Activated naive CD4-positive, alpha-beta T cell treated with anti-CD3 and anti-CD28 coated beads, Interleukin-2, amount 50 U/mL, for 24 hours (primary cell): ENCODE measurements at regions not wholly inside any gene's neighbourhood (a gene's known extent, or its start where the extent isn't known, plus 50 kb on each side); places are given as distances from the start of the nearest gene placed in this dataset.
"Not testable (repeated sequence)": the region's sequence is repeated elsewhere in the genome, so short reads cannot be mapped to it uniquely, and the experiment has no call there.

Source experiments
- H3K27ac Mint-ChIP-seq: one replicate; pipeline ENCODE4 v1.8.0; 2021; ENCODE audit warnings: mild to moderate bottlenecking, mixed read lengths
- H3K27me3 Mint-ChIP-seq: one replicate; pipeline ENCODE4 v1.8.0; 2021; ENCODE audit warnings: mixed read lengths
- H3K36me3 Mint-ChIP-seq: one replicate; pipeline ENCODE4 v1.8.0; 2021; ENCODE audit warnings: mixed read lengths
- H3K4me1 Mint-ChIP-seq: one replicate; pipeline ENCODE4 v1.8.0; 2021; ENCODE audit warnings: mixed read lengths
- H3K4me3 Mint-ChIP-seq: one replicate; pipeline ENCODE4 v1.8.0; 2021; ENCODE audit warnings: mild to moderate bottlenecking, mixed read lengths
- H3K9me3 Mint-ChIP-seq: one replicate; pipeline ENCODE4 v1.8.0; 2021; ENCODE audit warnings: mixed read lengths

- not testable (repeated sequence) for H3K27ac Mint-ChIP-seq, H3K27me3 Mint-ChIP-seq, H3K9me3 Mint-ChIP-seq, H3K36me3 Mint-ChIP-seq, H3K4me1 Mint-ChIP-seq, H3K4me3 Mint-ChIP-seq
Measured at GRCh38 chr10:32136927-32137326, 80.7 kb upstream of the KIF5B start.

GRCh38 chr10:32135796-32136195, 79.6 kb upstream of the KIF5B start:
- H3K4me1 Mint-ChIP-seq, result peaks cover 15% of the 10 kb centered on the region
- H3K27ac Mint-ChIP-seq, H3K36me3 Mint-ChIP-seq, H3K9me3 Mint-ChIP-seq, H3K27me3 Mint-ChIP-seq, H3K4me3 Mint-ChIP-seq: not testable (repeated sequence)

GRCh38 chr10:32132357-32132946, 76.2 kb upstream of the KIF5B start:
- H3K27me3 Mint-ChIP-seq, result no peaks in the 10 kb centered on the region
- H3K9me3 Mint-ChIP-seq, result no peaks in the 10 kb centered on the region
- no peaks in the 10 kb centered on the region for H3K36me3 Mint-ChIP-seq
- H3K4me1 Mint-ChIP-seq, result peaks cover 18% of the 10 kb centered on the region
- H3K4me3 Mint-ChIP-seq, result no peak overlapping the region
- H3K27ac Mint-ChIP-seq, result no peak overlapping the region

GRCh38 chr10:32131388-32131787, 75.2 kb upstream of the KIF5B start:
- Mint-ChIP-seq H3K4me1 (peaks cover 18% of the 10 kb centered on the region), H3K27me3 (no peaks in the 10 kb centered on the region), H3K4me3 (no peak overlapping the region), H3K9me3 (no peaks in the 10 kb centered on the region), H3K36me3 (no peaks in the 10 kb centered on the region), H3K27ac (no peak overlapping the region)

DNA sequence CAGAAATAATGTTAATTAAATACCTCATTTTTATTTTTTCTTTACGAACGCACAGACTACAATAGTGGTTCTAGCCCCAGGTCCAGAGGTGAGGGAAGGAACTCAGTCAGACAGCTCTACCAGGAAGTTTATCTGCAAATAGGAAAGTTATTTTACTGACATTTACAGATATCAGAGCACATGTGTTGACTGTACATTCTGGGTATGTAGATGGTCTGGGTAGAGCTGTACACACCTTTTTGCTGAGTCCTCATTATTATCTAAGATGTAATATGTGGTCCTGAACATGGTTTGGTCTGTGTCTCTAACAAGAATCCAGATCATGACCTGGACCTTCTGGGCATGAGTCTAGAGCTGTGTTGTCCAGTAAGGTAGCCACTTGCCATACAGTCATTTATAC, 74.6 kb upstream of the KIF5B start:
- Mint-ChIP-seq H3K27me3 (no peaks in the 10 kb centered on the region), H3K4me1 (peaks cover 18% of the 10 kb centered on the region), H3K9me3 (no peaks in the 10 kb centered on the region), H3K4me3 (no peak overlapping the region), H3K27ac (no peak overlapping the region), H3K36me3 (no peaks in the 10 kb centered on the region)

DNA sequence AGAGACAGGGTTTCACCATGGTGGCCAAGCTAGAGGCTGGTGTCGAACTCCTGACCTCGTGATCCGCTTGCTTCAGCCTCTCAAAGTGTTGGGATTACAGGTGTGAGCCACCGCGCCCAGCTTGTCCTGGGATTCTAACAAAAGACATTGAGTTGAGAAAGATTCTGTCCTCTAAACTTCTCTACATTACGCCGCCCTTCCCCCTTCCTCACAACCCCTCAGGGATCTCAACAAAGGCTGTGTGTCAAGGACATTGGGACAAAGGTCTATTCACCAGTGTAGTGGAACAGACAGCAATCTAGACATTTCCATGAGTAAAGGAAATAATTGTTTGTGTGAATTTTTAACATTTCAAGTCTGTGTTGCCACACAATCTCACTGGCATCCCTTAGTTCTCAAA, 68.8 kb upstream of the KIF5B start:
- Mint-ChIP-seq H3K4me3 (no peak overlapping the region), H3K9me3 (no peaks in the 10 kb centered on the region), H3K36me3 (peaks cover 2% of the 10 kb centered on the region), H3K27ac (no peak overlapping the region), H3K27me3 (no peaks in the 10 kb centered on the region), H3K4me1 (no peaks in the 10 kb centered on the region)

- Mint-ChIP-seq H3K4me1 (no peaks in the 10 kb centered on the region), H3K4me3 (no peak overlapping the region), H3K36me3 (peaks cover 2% of the 10 kb centered on the region), H3K27me3 (no peaks in the 10 kb centered on the region), H3K27ac (no peak overlapping the region), H3K9me3 (no peaks in the 10 kb centered on the region)
Measured at GRCh38 chr10:32123021-32123420, 66.8 kb upstream of the KIF5B start.

- H3K9me3 Mint-ChIP-seq, result no peaks in the 10 kb centered on the region
- H3K27me3 Mint-ChIP-seq, result no peaks in the 10 kb centered on the region
- H3K36me3 Mint-ChIP-seq, result peaks cover 2% of the 10 kb centered on the region
- no peaks in the 10 kb centered on the region for H3K4me1 Mint-ChIP-seq
- no peak overlapping the region for H3K27ac Mint-ChIP-seq
- no peak overlapping the region for H3K4me3 Mint-ChIP-seq
Measured at GRCh38 chr10:32121648-32122047, 65.4 kb upstream of the KIF5B start.

GRCh38 chr10:32120147-32120546, 63.9 kb upstream of the KIF5B start:
- no peaks in the 10 kb centered on the region for H3K9me3 Mint-ChIP-seq
- H3K36me3 Mint-ChIP-seq, result peaks cover 2% of the 10 kb centered on the region
- H3K27me3 Mint-ChIP-seq, result peaks cover 3% of the 10 kb centered on the region
- no peak overlapping the region for H3K4me3 Mint-ChIP-seq
- no peaks in the 10 kb centered on the region for H3K4me1 Mint-ChIP-seq
- no peak overlapping the region for H3K27ac Mint-ChIP-seq

DNA sequence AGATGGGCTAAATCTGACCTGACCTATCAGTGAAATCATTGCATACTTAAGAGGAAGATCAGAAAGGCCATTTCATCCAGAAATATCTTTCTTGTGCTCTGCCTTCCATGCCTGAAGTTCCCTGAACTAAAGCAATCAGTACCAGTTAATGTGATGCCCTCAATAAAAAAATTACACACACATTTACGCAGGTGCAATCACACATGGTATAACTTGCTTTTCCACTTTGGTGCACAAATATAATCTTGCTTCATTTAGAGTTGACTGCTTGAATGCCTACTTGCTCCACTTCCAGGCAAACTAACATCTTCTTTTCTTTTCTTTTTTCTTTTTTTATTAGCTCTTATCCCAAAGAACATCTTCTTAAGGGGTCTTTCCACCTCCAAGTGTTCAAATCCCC, 58.3 kb upstream of the KIF5B start:
- no peak overlapping the region for H3K27ac Mint-ChIP-seq
- no peaks in the 10 kb centered on the region for H3K36me3 Mint-ChIP-seq
- no peak overlapping the region for H3K4me3 Mint-ChIP-seq
- peaks cover 3% of the 10 kb centered on the region for H3K27me3 Mint-ChIP-seq
- H3K4me1 Mint-ChIP-seq, result no peaks in the 10 kb centered on the region
- no peaks in the 10 kb centered on the region for H3K9me3 Mint-ChIP-seq

GRCh38 chr10:32112055-32112454, 55.8 kb upstream of the KIF5B start:
- no peak overlapping the region for H3K27ac Mint-ChIP-seq
- H3K4me1 Mint-ChIP-seq, result no peaks in the 10 kb centered on the region
- peaks cover 3% of the 10 kb centered on the region for H3K27me3 Mint-ChIP-seq
- H3K36me3 Mint-ChIP-seq, result no peaks in the 10 kb centered on the region
- no peaks in the 10 kb centered on the region for H3K9me3 Mint-ChIP-seq
- H3K4me3 Mint-ChIP-seq, result no peak overlapping the region

- H3K4me3 Mint-ChIP-seq, result no peak overlapping the region
- H3K27me3 Mint-ChIP-seq, result peaks cover 3% of the 10 kb centered on the region
- no peaks in the 10 kb centered on the region for H3K9me3 Mint-ChIP-seq
- no peaks in the 10 kb centered on the region for H3K4me1 Mint-ChIP-seq
- H3K36me3 Mint-ChIP-seq, result no peaks in the 10 kb centered on the region
- H3K27ac Mint-ChIP-seq, result no peak overlapping the region
Measured at GRCh38 chr10:32111585-32111984, 55.4 kb upstream of the KIF5B start.

DNA sequence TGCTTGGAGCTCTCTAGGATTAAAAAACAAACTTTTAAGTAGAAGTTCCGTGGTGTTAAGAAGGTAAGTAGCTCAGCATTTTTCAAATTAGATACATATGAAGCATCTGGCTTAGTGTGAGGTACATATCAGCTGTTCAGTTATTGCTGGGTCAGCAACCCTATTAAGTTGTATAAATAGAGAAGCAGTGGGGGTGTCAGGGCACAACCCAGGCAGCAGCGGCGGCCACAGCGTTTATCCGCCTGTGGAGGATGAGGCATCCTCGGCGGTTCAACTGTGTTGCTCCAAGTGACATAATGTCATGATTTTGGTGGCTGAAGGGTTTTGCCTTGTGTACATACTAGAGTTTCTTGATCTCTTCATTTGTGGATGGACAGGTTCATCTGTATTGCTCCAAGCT, 54.6 kb upstream of the KIF5B start:
- no peaks in the 10 kb centered on the region for H3K9me3 Mint-ChIP-seq
- H3K36me3 Mint-ChIP-seq, result no peaks in the 10 kb centered on the region
- H3K27ac Mint-ChIP-seq, result no peak overlapping the region
- H3K4me1 Mint-ChIP-seq, result no peaks in the 10 kb centered on the region
- H3K4me3 Mint-ChIP-seq, result no peak overlapping the region
- H3K27me3 Mint-ChIP-seq, result peaks cover 3% of the 10 kb centered on the region

GRCh38 chr10:32109603-32110002, 53.4 kb upstream of the KIF5B start:
- Mint-ChIP-seq H3K27ac (no peak overlapping the region), H3K4me1 (no peaks in the 10 kb centered on the region), H3K9me3 (no peaks in the 10 kb centered on the region), H3K36me3 (no peaks in the 10 kb centered on the region), H3K4me3 (no peak overlapping the region), H3K27me3 (no peaks in the 10 kb centered on the region)
